A673 (cell line): ENCODE measurements at regions not wholly inside any gene's neighbourhood (a gene's known extent, or its start where the extent isn't known, plus 50 kb on each side); places are given as distances from the start of the nearest gene placed in this dataset.
"Not testable (repeated sequence)": the region's sequence is repeated elsewhere in the genome, so short reads cannot be mapped to it uniquely, and the experiment has no call there.

Experiments
- EZH2 ChIP-seq: fragments of 200-600 bp; sonication (generic); IDR thresholded peaks from 2 replicates; pipeline ENCODE4 v1.6.1; 2017; ENCODE audit warnings: borderline replicate concordance, low read depth, mild to moderate bottlenecking, mixed read lengths, antibody characterized with exemption, low read length; ENCODE audit not compliant: poor library complexity, severe bottlenecking
- TF ChIP-seq, protein P1 (sequence below): fragments of 300-800, 200-600 bp; sonication (generic); conservative IDR thresholded peaks from 2 replicates; pipeline ENCODE4 v1.5.1; 2017; ENCODE audit warnings: low read depth, mild to moderate bottlenecking, antibody characterized with exemption, low read length, moderate library complexity, mixed read lengths

DNA sequence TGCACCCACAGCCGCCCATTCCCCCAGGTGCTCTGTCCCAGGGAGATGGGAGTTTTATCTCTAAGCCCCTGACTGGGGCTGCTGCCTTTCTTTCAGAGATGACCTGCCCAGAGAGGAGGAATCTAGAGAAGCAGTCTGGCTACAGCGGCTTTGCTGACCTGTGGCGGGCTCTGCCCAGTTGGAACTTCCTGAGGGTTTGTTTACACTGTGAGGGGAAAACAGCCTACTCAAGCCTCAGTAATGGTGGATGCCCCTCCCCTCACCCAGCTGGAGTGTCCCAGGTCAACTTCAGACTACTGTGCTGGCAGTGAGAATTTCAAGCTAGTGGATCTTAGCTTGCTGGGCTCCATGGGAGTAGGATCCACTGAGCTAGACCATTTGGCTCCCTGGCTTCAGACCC lies 428.6 kb upstream of the GCFC2 start:
- TF ChIP-seq, protein P1, sequence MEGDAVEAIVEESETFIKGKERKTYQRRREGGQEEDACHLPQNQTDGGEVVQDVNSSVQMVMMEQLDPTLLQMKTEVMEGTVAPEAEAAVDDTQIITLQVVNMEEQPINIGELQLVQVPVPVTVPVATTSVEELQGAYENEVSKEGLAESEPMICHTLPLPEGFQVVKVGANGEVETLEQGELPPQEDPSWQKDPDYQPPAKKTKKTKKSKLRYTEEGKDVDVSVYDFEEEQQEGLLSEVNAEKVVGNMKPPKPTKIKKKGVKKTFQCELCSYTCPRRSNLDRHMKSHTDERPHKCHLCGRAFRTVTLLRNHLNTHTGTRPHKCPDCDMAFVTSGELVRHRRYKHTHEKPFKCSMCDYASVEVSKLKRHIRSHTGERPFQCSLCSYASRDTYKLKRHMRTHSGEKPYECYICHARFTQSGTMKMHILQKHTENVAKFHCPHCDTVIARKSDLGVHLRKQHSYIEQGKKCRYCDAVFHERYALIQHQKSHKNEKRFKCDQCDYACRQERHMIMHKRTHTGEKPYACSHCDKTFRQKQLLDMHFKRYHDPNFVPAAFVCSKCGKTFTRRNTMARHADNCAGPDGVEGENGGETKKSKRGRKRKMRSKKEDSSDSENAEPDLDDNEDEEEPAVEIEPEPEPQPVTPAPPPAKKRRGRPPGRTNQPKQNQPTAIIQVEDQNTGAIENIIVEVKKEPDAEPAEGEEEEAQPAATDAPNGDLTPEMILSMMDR, result not testable (repeated sequence)
- TF ChIP-seq EZH2, result not testable (repeated sequence)
